Right kidney (tissue), 1 donor: ENCODE measurements at regions not wholly inside any gene's neighbourhood (a gene's known extent, or its start where the extent isn't known, plus 50 kb on each side); places are given as distances from the start of the nearest gene placed in this dataset.
"Not testable (repeated sequence)": the region's sequence is repeated elsewhere in the genome, so short reads cannot be mapped to it uniquely, and the experiment has no call there.

Experiments
- DNase-seq: peaks from one replicate; pipeline ENCODE4 v3.0.0-alpha.2; 2016

- DNase-seq: no peak
These were observed 129.9 kb upstream of the TFPI start for GRCh38 chr2:187684174-187684573.

GRCh38 chr2:187686416-187687024 is 132.3 kb upstream of the TFPI start:
- DNase-seq: peak; percentile 17

- no peak for DNase-seq
These were observed 133.3 kb upstream of the TFPI start for GRCh38 chr2:187687585-187687984.

GRCh38 chr2:187689372-187689771 is 135.1 kb upstream of the TFPI start:
- no peak for DNase-seq

- no peak for DNase-seq
These were observed 139.7 kb upstream of the TFPI start for GRCh38 chr2:187693923-187694322.

GRCh38 chr2:187696644-187697043 is 142.4 kb upstream of the TFPI start:
- not testable (repeated sequence) for DNase-seq

GRCh38 chr2:187698374-187699110 is 144.3 kb upstream of the TFPI start:
- no peak for DNase-seq

GRCh38 chr2:187702157-187702556 is 147.9 kb upstream of the TFPI start:
- DNase-seq: no peak

- DNase-seq: no peak
These were observed 154.0 kb upstream of the TFPI start for GRCh38 chr2:187708272-187708671.

- DNase-seq: no peak
These were observed 154.8 kb upstream of the TFPI start for GRCh38 chr2:187709065-187709464.

- DNase-seq: no peak
These were observed 156.7 kb upstream of the TFPI start for GRCh38 chr2:187710791-187711521.

GRCh38 chr2:187715590-187715989 is 161.4 kb upstream of the TFPI start:
- no peak for DNase-seq

- DNase-seq: no peak
These were observed 162.1 kb upstream of the TFPI start for GRCh38 chr2:187716301-187716700.

GRCh38 chr2:187718092-187718491 is 163.9 kb upstream of the TFPI start:
- no peak for DNase-seq

- DNase-seq: no peak
These were observed 165.3 kb upstream of the TFPI start for GRCh38 chr2:187719510-187719909.

- no peak for DNase-seq
These were observed 194.7 kb upstream of the TFPI start for GRCh38 chr2:187748958-187749357.

- no peak for DNase-seq
These were observed 195.7 kb upstream of the TFPI start for GRCh38 chr2:187749804-187750431.

GRCh38 chr2:187768995-187769394 is 214.8 kb upstream of the TFPI start:
- DNase-seq: no peak

GRCh38 chr2:187769437-187769836 is 215.2 kb upstream of the TFPI start:
- DNase-seq: no peak

GRCh38 chr2:187774551-187775071 is 220.4 kb upstream of the TFPI start:
- no peak for DNase-seq

GRCh38 chr2:187775196-187775595 is 221.0 kb upstream of the TFPI start:
- DNase-seq: no peak

GRCh38 chr2:187775651-187776050 is 221.4 kb upstream of the TFPI start:
- DNase-seq: no peak

GRCh38 chr2:187782301-187782700 is 228.1 kb upstream of the TFPI start:
- DNase-seq: no peak
